Neural crest cell (in vitro differentiated cells): ENCODE measurements at regions not wholly inside any gene's neighbourhood (a gene's known extent, or its start where the extent isn't known, plus 50 kb on each side); places are given as distances from the start of the nearest gene placed in this dataset.
A peak's percentile ranks its signal among the peaks of the same experiment; 100 is the strongest.

Experiments
- DNase-seq: peaks from one replicate; pipeline ENCODE4 v3.0.0; 2021; ENCODE audit warnings: low read depth, mixed read lengths, low spot score
- H3K27ac Mint-ChIP-seq: one replicate; pipeline ENCODE4 v1.8.0; 2021; ENCODE audit warnings: mild to moderate bottlenecking, mixed read lengths; ENCODE audit not compliant: unreplicated experiment
- H3K27me3 Mint-ChIP-seq: 2 replicates; pipeline ENCODE4 v1.8.0; 2021; ENCODE audit warnings: low read depth, mild to moderate bottlenecking, mixed read lengths
- H3K36me3 Mint-ChIP-seq: 2 replicates; pipeline ENCODE4 v1.8.0; 2021; ENCODE audit warnings: low read depth, mild to moderate bottlenecking, mixed read lengths
- H3K4me1 Mint-ChIP-seq: 2 replicates; pipeline ENCODE4 v1.8.0; 2021; ENCODE audit warnings: mixed read lengths
- H3K4me3 Mint-ChIP-seq: one replicate; pipeline ENCODE4 v1.8.0; 2021; ENCODE audit warnings: mild to moderate bottlenecking, mixed read lengths
- H3K9me3 Mint-ChIP-seq: 2 replicates; pipeline ENCODE4 v1.8.0; 2021; ENCODE audit warnings: mixed read lengths
- CTCF ChIP-seq: fragments of 200-600 bp; sonication (generic); conservative IDR thresholded peaks from 2 replicates; pipeline ENCODE4 v1.5.0; 2021; ENCODE audit warnings: antibody characterized with exemption, mild to moderate bottlenecking

- Mint-ChIP-seq H3K27me3 (no peaks in the 10 kb centered on the region), H3K4me1 (no peaks in the 10 kb centered on the region), H3K27ac (no peak overlapping the region), H3K9me3 (no peaks in the 10 kb centered on the region), H3K36me3 (no peaks in the 10 kb centered on the region), H3K4me3 (no peak overlapping the region)
- TF ChIP-seq CTCF, result no peak
- DNase-seq, result no peak
Observed at GRCh38 chr13:104170980-104171555, 1104.9 kb upstream of the SLC10A2 start.

GRCh38 chr13:104163866-104164630 lies 1097.8 kb upstream of the SLC10A2 start:
- H3K27ac Mint-ChIP-seq, result peak overlapping the region; percentile 23
- no peak for TF ChIP-seq CTCF
- no peaks in the 10 kb centered on the region for H3K27me3 Mint-ChIP-seq
- peaks cover 12% of the 10 kb centered on the region for H3K9me3 Mint-ChIP-seq
- no peaks in the 10 kb centered on the region for H3K36me3 Mint-ChIP-seq
- no peak overlapping the region for H3K4me3 Mint-ChIP-seq
- no peak for DNase-seq
- peaks cover 20% of the 10 kb centered on the region for H3K4me1 Mint-ChIP-seq

DNA sequence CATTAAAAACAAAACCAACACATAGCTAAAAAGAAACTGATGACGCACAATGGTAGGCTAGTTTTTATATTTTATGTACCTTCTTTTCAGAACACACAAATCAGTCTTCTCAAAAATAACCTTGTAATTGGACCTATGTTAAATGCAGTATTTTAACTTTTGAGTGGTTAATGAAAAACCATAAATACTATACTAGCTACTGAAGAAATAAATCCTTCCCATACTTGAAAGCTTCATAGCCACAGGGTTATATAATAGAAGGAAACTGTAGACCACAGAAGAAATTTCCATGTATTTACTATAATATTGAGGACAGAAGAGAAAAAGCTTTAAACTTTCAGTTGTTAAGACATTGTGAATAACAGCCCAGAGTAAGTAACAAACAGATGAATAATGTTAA lies 1094.3 kb upstream of the SLC10A2 start:
- no peak overlapping the region for H3K27ac Mint-ChIP-seq
- no peak for DNase-seq
- H3K4me1 Mint-ChIP-seq, result peaks cover 20% of the 10 kb centered on the region
- no peaks in the 10 kb centered on the region for H3K36me3 Mint-ChIP-seq
- no peak overlapping the region for H3K4me3 Mint-ChIP-seq
- no peak for TF ChIP-seq CTCF
- no peaks in the 10 kb centered on the region for H3K27me3 Mint-ChIP-seq
- H3K9me3 Mint-ChIP-seq, result peaks cover 13% of the 10 kb centered on the region

- H3K4me1 Mint-ChIP-seq, result peaks cover 10% of the 10 kb centered on the region
- peaks cover 8% of the 10 kb centered on the region for H3K9me3 Mint-ChIP-seq
- no peak for DNase-seq
- no peak for TF ChIP-seq CTCF
- H3K27me3 Mint-ChIP-seq, result no peaks in the 10 kb centered on the region
- H3K27ac Mint-ChIP-seq, result peak overlapping the region; percentile 89
- H3K36me3 Mint-ChIP-seq, result peaks cover 4% of the 10 kb centered on the region
- H3K4me3 Mint-ChIP-seq, result peak overlapping the region; percentile 50
Observed at GRCh38 chr13:104143760-104144416, 1077.7 kb upstream of the SLC10A2 start.

- H3K4me1 Mint-ChIP-seq, result peaks cover 10% of the 10 kb centered on the region
- no peaks in the 10 kb centered on the region for H3K36me3 Mint-ChIP-seq
- H3K27ac Mint-ChIP-seq, result no peak overlapping the region
Observed at GRCh38 chr13:104140552-104140951, 1074.3 kb upstream of the SLC10A2 start.

More at GRCh38 chr13:104140552-104140951, 1074.3 kb upstream of the SLC10A2 start:
- no peak for TF ChIP-seq CTCF
- DNase-seq, result no peak
- H3K4me3 Mint-ChIP-seq, result no peak overlapping the region
- H3K9me3 Mint-ChIP-seq, result no peaks in the 10 kb centered on the region
- H3K27me3 Mint-ChIP-seq, result no peaks in the 10 kb centered on the region
